HAP-1 (cell line): ENCODE measurements at regions not wholly inside any gene's neighbourhood (a gene's known extent, or its start where the extent isn't known, plus 50 kb on each side); places are given as distances from the start of the nearest gene placed in this dataset.

ENCODE experiments used
- DNase-seq, 2 experiments: peaks; one replicate each; pipeline ENCODE4 v3.0.0-alpha.2; 2016 to 2020; ENCODE audit warnings: low spot score in 2 of 2
- H3K27me3 ChIP-seq: fragments of 250-450 bp; sonication (Bioruptor Pico); 2 replicates; pipeline ENCODE4 v1.5.1; 2020; ENCODE audit warnings: low read depth, mild to moderate bottlenecking, moderate library complexity
- H3K36me3 ChIP-seq: fragments of 250-450 bp; sonication (Bioruptor Pico); replicated peaks from 2 replicates; pipeline ENCODE4 v1.5.1; 2020; ENCODE audit warnings: mild to moderate bottlenecking
- H3K4me1 ChIP-seq: fragments of 250-450 bp; sonication (Bioruptor Pico); 2 replicates; pipeline ENCODE4 v1.5.1; 2020; ENCODE audit warnings: mild to moderate bottlenecking
- H3K4me3 ChIP-seq: fragments of 250-450 bp; sonication (Bioruptor Pico); 2 replicates; pipeline ENCODE4 v1.5.1; 2020; ENCODE audit warnings: mild to moderate bottlenecking, moderate library complexity
- H3K9me3 ChIP-seq: fragments of 250-450 bp; sonication (Bioruptor Pico); 2 replicates; pipeline ENCODE4 v1.5.1; 2020; ENCODE audit warnings: mild to moderate bottlenecking, moderate library complexity
- in situ Hi-C: fragments of 300-500 bp; cut with MboI; formaldehyde crosslinking; loops from 3 replicates; pipeline ENCODE4 v1.14.3; 2020; ENCODE audit warnings: low sequenced_read_pairs, inconsistent platforms, mixed read lengths

GRCh38 chr5:2180456-2180855 is 297.7 kb upstream of the IRX4 start:
- no peak overlapping the region for H3K4me3 ChIP-seq
- in situ Hi-C loops = no loop called here
- H3K36me3 ChIP-seq = no peaks in the 10 kb centered on the region
- DNase-seq = no peak
- H3K27me3 ChIP-seq = no peaks in the 10 kb centered on the region
- no peaks in the 10 kb centered on the region for H3K9me3 ChIP-seq
- no peaks in the 10 kb centered on the region for H3K4me1 ChIP-seq

GRCh38 chr5:2179861-2180260 is 297.1 kb upstream of the IRX4 start:
- Histone ChIP-seq H3K4me3 (no peak overlapping the region), H3K4me1 (no peaks in the 10 kb centered on the region), H3K27me3 (no peaks in the 10 kb centered on the region), H3K9me3 (no peaks in the 10 kb centered on the region), H3K36me3 (no peaks in the 10 kb centered on the region)
- no peak for DNase-seq
- in situ Hi-C loops = no loop called here

- in situ Hi-C loops = no loop called here
- H3K4me3 ChIP-seq = no peak overlapping the region
- no peaks in the 10 kb centered on the region for H3K9me3 ChIP-seq
- no peaks in the 10 kb centered on the region for H3K27me3 ChIP-seq
- no peaks in the 10 kb centered on the region for H3K36me3 ChIP-seq
- H3K4me1 ChIP-seq = no peaks in the 10 kb centered on the region
- no peak for DNase-seq
These were observed 295.8 kb upstream of the IRX4 start for GRCh38 chr5:2178528-2178927.

DNA sequence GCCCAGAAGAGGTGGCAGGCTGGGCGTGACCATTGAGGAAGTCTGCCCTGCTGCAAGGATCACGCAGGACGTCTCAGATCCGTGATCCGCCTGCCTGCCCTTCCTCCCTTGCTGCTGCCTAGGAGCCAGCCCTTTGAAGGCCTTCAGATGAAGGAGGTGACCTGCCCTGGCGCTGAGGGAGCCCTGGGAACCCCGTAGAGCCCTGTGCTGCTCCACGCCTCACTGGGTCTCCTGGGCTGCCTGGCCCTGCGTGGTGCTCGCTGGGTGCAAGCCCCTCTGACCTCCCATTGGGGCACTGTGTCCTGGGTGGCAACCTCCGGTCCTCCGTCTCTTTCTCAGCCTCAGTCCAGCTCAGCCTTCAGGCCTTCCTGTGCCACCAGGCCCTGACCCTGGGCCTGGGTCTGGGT is 295.3 kb upstream of the IRX4 start:
- Histone ChIP-seq H3K4me1 (no peaks in the 10 kb centered on the region), H3K4me3 (no peak overlapping the region), H3K27me3 (no peaks in the 10 kb centered on the region), H3K36me3 (no peaks in the 10 kb centered on the region), H3K9me3 (no peaks in the 10 kb centered on the region)
- in situ Hi-C loops = no loop called here
- no peak for DNase-seq

DNA sequence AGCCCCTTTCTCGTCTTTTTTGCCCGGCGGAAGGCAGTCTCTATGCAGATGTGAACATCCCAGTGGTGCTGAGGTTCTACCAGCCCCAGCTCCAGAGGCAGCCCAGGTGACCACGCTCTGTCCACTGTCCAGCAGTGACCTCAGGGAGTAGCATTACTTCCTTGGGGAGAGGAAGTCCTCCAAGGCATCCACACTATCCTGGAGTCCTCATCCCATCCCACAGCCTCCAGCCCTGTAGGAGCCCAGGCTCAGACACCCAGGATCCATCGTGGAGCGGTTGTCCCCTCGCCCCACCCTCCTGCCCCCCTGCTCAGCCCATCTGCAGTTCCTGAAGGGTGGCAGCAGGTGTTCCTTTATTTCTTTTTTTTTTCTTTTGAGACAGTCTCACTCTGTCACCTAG is 294.5 kb upstream of the IRX4 start:
- in situ Hi-C loops = no loop called here
- no peaks in the 10 kb centered on the region for H3K4me1 ChIP-seq
- DNase-seq = no peak

DNA sequence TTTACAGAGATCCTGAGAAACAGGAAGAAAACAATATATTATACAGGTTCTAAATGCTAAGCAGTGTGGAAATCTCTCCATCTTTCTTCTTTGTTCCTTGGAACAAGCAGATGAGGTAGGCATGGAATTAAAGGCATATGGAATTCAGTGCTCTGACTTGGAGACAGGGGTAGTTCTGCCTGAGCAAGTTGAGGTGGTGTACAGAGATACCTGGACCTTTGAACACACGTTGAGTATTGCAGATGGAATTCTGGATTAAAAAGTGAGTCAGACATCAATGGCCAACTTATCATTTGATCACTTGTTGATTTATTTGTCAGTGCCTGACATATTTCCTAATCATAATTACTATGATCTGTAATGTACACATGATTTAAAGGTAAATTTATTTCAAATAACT is 293.9 kb upstream of the IRX4 start:
- no peak for DNase-seq
- H3K4me3 ChIP-seq = no peak overlapping the region
- H3K4me1 ChIP-seq = no peaks in the 10 kb centered on the region
- H3K36me3 ChIP-seq = no peaks in the 10 kb centered on the region
- H3K9me3 ChIP-seq = no peaks in the 10 kb centered on the region
- no peaks in the 10 kb centered on the region for H3K27me3 ChIP-seq
- in situ Hi-C loops = no loop called here

More for the DNA sequence above, 294.5 kb upstream of the IRX4 start:
- no peak overlapping the region for H3K4me3 ChIP-seq
- H3K27me3 ChIP-seq = no peaks in the 10 kb centered on the region
- H3K36me3 ChIP-seq = no peaks in the 10 kb centered on the region
- no peaks in the 10 kb centered on the region for H3K9me3 ChIP-seq

- no peak for DNase-seq
- H3K4me3 ChIP-seq = no peak overlapping the region
- H3K36me3 ChIP-seq = no peaks in the 10 kb centered on the region
- H3K4me1 ChIP-seq = no peaks in the 10 kb centered on the region
- no peaks in the 10 kb centered on the region for H3K9me3 ChIP-seq
- in situ Hi-C loops = no loop called here
- H3K27me3 ChIP-seq = no peaks in the 10 kb centered on the region
These were observed 293.2 kb upstream of the IRX4 start for GRCh38 chr5:2175842-2176404.

DNA sequence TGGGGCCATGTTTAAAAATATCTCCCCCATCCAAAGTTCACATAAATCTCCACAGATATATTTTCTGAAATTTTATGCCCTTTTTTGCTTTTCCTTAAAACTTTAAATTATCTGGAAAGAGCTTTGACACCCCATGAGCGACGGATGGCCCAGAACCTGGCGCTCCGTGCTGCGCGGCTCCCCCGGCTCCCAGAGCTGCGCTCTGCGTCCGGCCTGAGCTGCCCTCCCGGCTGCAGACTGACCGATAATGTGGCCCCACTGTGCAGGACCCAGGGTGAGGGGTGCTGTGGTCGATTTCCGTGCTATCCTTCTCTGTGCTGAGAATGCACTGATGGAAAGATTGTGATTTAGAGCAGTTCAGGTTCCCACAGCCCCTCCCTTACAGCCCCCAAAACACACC is 292.3 kb upstream of the IRX4 start:
- no peak for DNase-seq
- in situ Hi-C loops = no loop called here
- no peaks in the 10 kb centered on the region for H3K9me3 ChIP-seq
- H3K27me3 ChIP-seq = no peaks in the 10 kb centered on the region
- H3K4me1 ChIP-seq = no peaks in the 10 kb centered on the region
- no peak overlapping the region for H3K4me3 ChIP-seq
- no peaks in the 10 kb centered on the region for H3K36me3 ChIP-seq

DNA sequence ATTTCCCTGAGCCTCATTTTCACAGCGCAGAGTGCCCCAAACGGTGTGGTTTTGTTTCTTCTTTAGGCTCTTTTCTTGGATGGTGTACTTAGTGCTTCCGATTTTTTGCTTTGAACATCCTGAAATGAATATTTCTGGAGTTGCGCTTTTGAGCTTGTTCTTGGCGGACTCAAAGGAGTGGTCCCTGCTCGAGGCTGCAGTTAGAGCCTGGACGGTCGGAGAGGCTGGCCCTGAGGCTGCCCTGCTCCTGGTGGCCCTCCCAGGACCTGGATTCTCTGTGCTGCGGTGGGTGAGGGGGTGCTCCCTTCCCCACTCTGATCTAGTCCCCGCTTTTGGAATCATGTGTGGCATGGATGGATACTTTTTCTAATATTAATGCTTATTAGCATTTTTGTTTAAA is 291.8 kb upstream of the IRX4 start:
- no peaks in the 10 kb centered on the region for H3K36me3 ChIP-seq
- H3K4me1 ChIP-seq = no peaks in the 10 kb centered on the region
- DNase-seq = no peak
- H3K4me3 ChIP-seq = no peak overlapping the region
- no peaks in the 10 kb centered on the region for H3K9me3 ChIP-seq
- H3K27me3 ChIP-seq = no peaks in the 10 kb centered on the region
- in situ Hi-C loops = no loop called here

DNA sequence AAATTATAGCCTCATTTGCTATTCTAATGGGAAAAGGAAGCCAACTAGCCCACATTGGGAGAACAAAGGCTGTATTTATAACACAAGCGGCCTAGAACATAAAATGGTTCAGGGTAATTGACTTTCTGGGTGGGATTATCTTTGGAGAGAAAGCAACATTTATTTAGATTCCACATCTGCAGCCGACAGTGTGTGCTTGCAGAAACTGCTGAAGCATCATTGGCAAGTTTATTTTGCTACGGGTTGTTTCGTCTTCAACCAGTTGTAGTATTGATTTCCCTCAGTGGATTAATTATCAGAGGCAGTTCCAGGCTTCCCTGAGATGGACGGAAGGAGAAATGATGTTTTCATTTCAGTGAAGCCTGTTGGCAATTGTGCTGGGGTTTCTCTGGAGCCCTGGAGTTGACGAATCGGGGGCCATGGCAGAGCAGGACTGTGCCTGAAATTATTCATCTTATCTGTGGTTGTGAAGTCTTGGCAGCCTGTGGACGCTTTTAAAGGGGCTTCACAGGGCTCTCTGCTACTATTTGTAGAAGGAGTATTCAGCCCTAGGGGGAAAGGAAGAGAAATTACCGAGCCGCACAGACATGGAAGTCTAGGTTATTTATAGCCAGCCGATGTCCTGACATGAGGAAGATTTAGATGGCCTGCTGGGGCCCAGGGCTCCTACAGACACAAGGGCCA is 290.6 kb upstream of the IRX4 start:
- H3K4me1 ChIP-seq = no peaks in the 10 kb centered on the region
- no peaks in the 10 kb centered on the region for H3K9me3 ChIP-seq
- no peak for DNase-seq
- no peaks in the 10 kb centered on the region for H3K36me3 ChIP-seq
- in situ Hi-C loops = no loop called here
- H3K4me3 ChIP-seq = no peak overlapping the region
- no peaks in the 10 kb centered on the region for H3K27me3 ChIP-seq

GRCh38 chr5:2172471-2172870 is 289.7 kb upstream of the IRX4 start:
- in situ Hi-C loops = no loop called here
- no peaks in the 10 kb centered on the region for H3K4me1 ChIP-seq
- no peak overlapping the region for H3K4me3 ChIP-seq
- H3K36me3 ChIP-seq = no peaks in the 10 kb centered on the region
- no peaks in the 10 kb centered on the region for H3K9me3 ChIP-seq
- DNase-seq = no peak
- H3K27me3 ChIP-seq = no peaks in the 10 kb centered on the region

- Histone ChIP-seq H3K36me3 (no peaks in the 10 kb centered on the region), H3K4me3 (no peak overlapping the region), H3K9me3 (no peaks in the 10 kb centered on the region), H3K27me3 (no peaks in the 10 kb centered on the region), H3K4me1 (no peaks in the 10 kb centered on the region)
- in situ Hi-C loops = no loop called here
- no peak for DNase-seq
These were observed 288.0 kb upstream of the IRX4 start for GRCh38 chr5:2170761-2171160.

DNA sequence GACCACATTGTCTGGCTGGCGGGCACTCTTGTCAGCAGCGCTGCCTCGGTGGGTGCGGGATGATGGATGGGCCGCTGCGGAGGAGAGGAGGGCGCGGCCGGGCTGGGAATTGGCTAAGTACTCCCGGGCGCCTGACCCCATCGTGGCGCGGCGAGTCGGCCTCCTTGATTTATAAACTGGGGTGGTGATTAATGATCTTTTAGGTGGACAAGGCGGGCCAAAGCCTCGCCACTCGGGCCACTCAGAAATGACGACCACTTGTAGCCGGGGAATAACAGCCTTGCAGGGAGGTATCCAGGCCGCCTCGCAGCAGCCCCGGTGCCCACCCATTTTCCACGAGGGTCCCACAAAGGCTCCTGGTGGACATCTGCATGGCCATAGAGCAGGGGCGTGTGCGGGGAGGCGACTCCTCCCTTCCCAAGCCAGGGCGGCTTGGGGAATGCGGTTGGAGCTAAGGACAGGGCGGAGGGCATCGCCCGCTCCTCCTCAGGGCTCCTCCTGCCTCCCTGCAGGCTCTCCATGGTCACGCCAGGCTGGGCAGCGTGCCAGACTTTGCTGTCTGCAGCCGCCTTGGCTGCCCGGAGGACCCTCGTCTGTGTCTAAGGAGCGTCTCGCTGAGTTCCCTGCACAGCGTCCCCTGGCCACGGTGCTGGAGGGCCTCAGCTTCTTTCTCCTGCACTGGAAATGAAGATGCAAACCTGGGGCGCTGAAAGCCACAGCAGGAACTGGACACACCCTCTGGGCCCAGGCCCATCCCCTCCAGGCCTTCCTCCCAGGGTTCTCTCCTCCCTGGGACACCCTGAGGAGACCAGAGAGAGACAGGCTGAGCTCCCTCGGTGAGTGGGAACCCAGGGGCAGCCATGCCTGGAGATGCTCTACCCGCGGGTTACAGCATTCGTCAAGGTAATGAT is 287.4 kb upstream of the IRX4 start:
- Histone ChIP-seq H3K4me1 (no peaks in the 10 kb centered on the region), H3K4me3 (no peak overlapping the region), H3K9me3 (no peaks in the 10 kb centered on the region), H3K27me3 (no peaks in the 10 kb centered on the region), H3K36me3 (no peaks in the 10 kb centered on the region)
- in situ Hi-C loops = no loop called here
- DNase-seq = no peak

- in situ Hi-C loops = no loop called here
- no peak for DNase-seq
- Histone ChIP-seq H3K9me3 (no peaks in the 10 kb centered on the region), H3K36me3 (no peaks in the 10 kb centered on the region), H3K4me1 (no peaks in the 10 kb centered on the region), H3K4me3 (no peak overlapping the region), H3K27me3 (no peaks in the 10 kb centered on the region)
These were observed 286.7 kb upstream of the IRX4 start for GRCh38 chr5:2169430-2169808.
